T-helper 1 cell treated with Interleukin-12 subunit alpha and Interleukin-12 subunit beta and Interleukin-4 antibody, amounts not matched to agents 30 μg/mL and 1 μg/mL, for 36 hours (primary cell): ENCODE measurements at regions not wholly inside any gene's neighbourhood (a gene's known extent, or its start where the extent isn't known, plus 50 kb on each side); places are given as distances from the start of the nearest gene placed in this dataset.

Experiments
- H3K27ac Mint-ChIP-seq: one replicate; pipeline ENCODE4 v1.8.0; 2021; ENCODE audit warnings: mild to moderate bottlenecking, mixed read lengths
- H3K27me3 Mint-ChIP-seq: one replicate; pipeline ENCODE4 v1.8.0; 2021; ENCODE audit warnings: low read depth, mixed read lengths
- H3K36me3 Mint-ChIP-seq: one replicate; pipeline ENCODE4 v1.8.0; 2021; ENCODE audit warnings: low read depth, mixed read lengths
- H3K4me1 Mint-ChIP-seq: one replicate; pipeline ENCODE4 v1.8.0; 2021; ENCODE audit warnings: low read depth, mixed read lengths
- H3K4me3 Mint-ChIP-seq: one replicate; pipeline ENCODE4 v1.8.0; 2021; ENCODE audit warnings: mild to moderate bottlenecking, moderate library complexity, mixed read lengths
- H3K9me3 Mint-ChIP-seq: one replicate; pipeline ENCODE4 v1.8.0; 2021; ENCODE audit warnings: mixed read lengths

- H3K36me3 Mint-ChIP-seq: no peaks in the 10 kb centered on the region
- H3K27me3 Mint-ChIP-seq: peaks cover 35% of the 10 kb centered on the region
- no peak overlapping the region for H3K4me3 Mint-ChIP-seq
- H3K27ac Mint-ChIP-seq: no peak overlapping the region
- no peaks in the 10 kb centered on the region for H3K4me1 Mint-ChIP-seq
- no peaks in the 10 kb centered on the region for H3K9me3 Mint-ChIP-seq
These were observed 67.3 kb upstream of the ADRB2 start for GRCh38 chr5:148759101-148759500.

GRCh38 chr5:148760945-148761638 is 65.3 kb upstream of the ADRB2 start:
- Mint-ChIP-seq H3K9me3 (no peaks in the 10 kb centered on the region), H3K27me3 (peaks cover 47% of the 10 kb centered on the region), H3K4me3 (no peak overlapping the region), H3K36me3 (no peaks in the 10 kb centered on the region), H3K4me1 (no peaks in the 10 kb centered on the region), H3K27ac (no peak overlapping the region)

GRCh38 chr5:148763996-148764395 is 62.4 kb upstream of the ADRB2 start:
- H3K36me3 Mint-ChIP-seq: no peaks in the 10 kb centered on the region
- no peaks in the 10 kb centered on the region for H3K9me3 Mint-ChIP-seq
- no peak overlapping the region for H3K27ac Mint-ChIP-seq
- H3K27me3 Mint-ChIP-seq: peaks cover 61% of the 10 kb centered on the region
- H3K4me3 Mint-ChIP-seq: no peak overlapping the region
- no peaks in the 10 kb centered on the region for H3K4me1 Mint-ChIP-seq

- Mint-ChIP-seq H3K27me3 (peaks cover 59% of the 10 kb centered on the region), H3K27ac (no peak overlapping the region), H3K9me3 (no peaks in the 10 kb centered on the region), H3K4me1 (no peaks in the 10 kb centered on the region), H3K36me3 (no peaks in the 10 kb centered on the region), H3K4me3 (no peak overlapping the region)
These were observed 61.4 kb upstream of the ADRB2 start for GRCh38 chr5:148765061-148765460.

GRCh38 chr5:148768806-148769415 is 57.5 kb upstream of the ADRB2 start:
- no peaks in the 10 kb centered on the region for H3K36me3 Mint-ChIP-seq
- H3K27me3 Mint-ChIP-seq: peaks cover 67% of the 10 kb centered on the region
- no peaks in the 10 kb centered on the region for H3K9me3 Mint-ChIP-seq
- no peaks in the 10 kb centered on the region for H3K4me1 Mint-ChIP-seq
- no peak overlapping the region for H3K27ac Mint-ChIP-seq
- no peak overlapping the region for H3K4me3 Mint-ChIP-seq

GRCh38 chr5:148769941-148770340 is 56.5 kb upstream of the ADRB2 start:
- Mint-ChIP-seq H3K36me3 (no peaks in the 10 kb centered on the region), H3K4me1 (no peaks in the 10 kb centered on the region), H3K27me3 (peaks cover 70% of the 10 kb centered on the region)

GRCh38 chr5:148774313-148774712 is 52.1 kb upstream of the ADRB2 start:
- Mint-ChIP-seq H3K27ac (no peak overlapping the region), H3K36me3 (no peaks in the 10 kb centered on the region), H3K4me1 (no peaks in the 10 kb centered on the region), H3K9me3 (no peaks in the 10 kb centered on the region), H3K4me3 (no peak overlapping the region), H3K27me3 (peaks cover 52% of the 10 kb centered on the region)

More at GRCh38 chr5:148769941-148770340, 56.5 kb upstream of the ADRB2 start:
- no peak overlapping the region for H3K4me3 Mint-ChIP-seq
- no peak overlapping the region for H3K27ac Mint-ChIP-seq
- H3K9me3 Mint-ChIP-seq: no peaks in the 10 kb centered on the region

GRCh38 chr5:148776261-148776660 is 50.1 kb upstream of the ADRB2 start:
- no peak overlapping the region for H3K27ac Mint-ChIP-seq
- H3K27me3 Mint-ChIP-seq: peaks cover 44% of the 10 kb centered on the region
- H3K4me1 Mint-ChIP-seq: no peaks in the 10 kb centered on the region
- no peaks in the 10 kb centered on the region for H3K9me3 Mint-ChIP-seq
- no peaks in the 10 kb centered on the region for H3K36me3 Mint-ChIP-seq
- H3K4me3 Mint-ChIP-seq: no peak overlapping the region
